Activated T-helper 2 cell treated with anti-CD3 and anti-CD28 coated beads, Interferon-gamma antibody, Interleukin-2, Interleukin-4, amounts not matched to agents 10 μg/mL and 5 μg/mL and 100 μg/mL, durations not matched to agents 14 hours and 24 hours and 36 hours (primary cell): ENCODE measurements at regions not wholly inside any gene's neighbourhood (a gene's known extent, or its start where the extent isn't known, plus 50 kb on each side); places are given as distances from the start of the nearest gene placed in this dataset.

Experiments used
- DNase-seq: peaks from one replicate; pipeline ENCODE4 v3.0.0; 2021; ENCODE audit warnings: low spot score
- H3K27ac Mint-ChIP-seq: one replicate; pipeline ENCODE4 v1.8.0; 2021; ENCODE audit warnings: mixed read lengths
- H3K27me3 Mint-ChIP-seq: one replicate; pipeline ENCODE4 v1.8.0; 2021; ENCODE audit warnings: low read depth, mixed read lengths
- H3K36me3 Mint-ChIP-seq: one replicate; pipeline ENCODE4 v1.8.0; 2021; ENCODE audit warnings: low read depth, mixed read lengths
- H3K4me1 Mint-ChIP-seq: one replicate; pipeline ENCODE4 v1.8.0; 2021; ENCODE audit warnings: low read depth, mixed read lengths
- H3K4me3 Mint-ChIP-seq: one replicate; pipeline ENCODE4 v1.8.0; 2021; ENCODE audit warnings: low read depth, mild to moderate bottlenecking, moderate library complexity, mixed read lengths
- H3K9me3 Mint-ChIP-seq: one replicate; pipeline ENCODE4 v1.8.0; 2021; ENCODE audit warnings: mixed read lengths
- intact Hi-C: fragments of 100-400 bp; cut with micrococcal nuclease; formaldehyde crosslinking; loops from one replicate; pipeline ENCODE4 v1.15.1; 2023

DNA sequence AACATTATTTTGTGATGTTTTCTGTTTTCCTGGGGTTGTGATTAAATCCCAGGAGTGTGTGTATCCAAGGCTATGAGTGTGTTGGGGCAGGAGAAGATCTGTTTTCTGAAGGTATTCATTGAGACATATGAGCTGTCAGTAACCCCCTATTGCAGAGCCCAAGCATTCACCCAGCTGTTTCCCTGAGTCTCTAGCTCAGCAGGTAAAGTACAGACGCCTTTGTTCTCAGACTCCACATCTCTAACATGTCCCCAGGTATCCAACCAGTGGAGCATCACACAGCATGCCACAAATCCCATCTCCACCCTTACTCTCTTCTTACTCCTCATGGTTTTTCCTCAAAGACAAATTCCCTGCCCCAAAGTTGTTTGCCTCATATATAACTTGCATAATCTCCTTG is 213.6 kb downstream of the PCDH20 start:
- no peaks in the 10 kb centered on the region for H3K27me3 Mint-ChIP-seq
- no peak overlapping the region for H3K4me3 Mint-ChIP-seq
- DNase-seq, result no peak
- H3K9me3 Mint-ChIP-seq, result peaks cover 22% of the 10 kb centered on the region
- H3K27ac Mint-ChIP-seq, result no peak overlapping the region
- no peaks in the 10 kb centered on the region for H3K36me3 Mint-ChIP-seq
- intact Hi-C loops, result no loop called here
- H3K4me1 Mint-ChIP-seq, result no peaks in the 10 kb centered on the region

DNA sequence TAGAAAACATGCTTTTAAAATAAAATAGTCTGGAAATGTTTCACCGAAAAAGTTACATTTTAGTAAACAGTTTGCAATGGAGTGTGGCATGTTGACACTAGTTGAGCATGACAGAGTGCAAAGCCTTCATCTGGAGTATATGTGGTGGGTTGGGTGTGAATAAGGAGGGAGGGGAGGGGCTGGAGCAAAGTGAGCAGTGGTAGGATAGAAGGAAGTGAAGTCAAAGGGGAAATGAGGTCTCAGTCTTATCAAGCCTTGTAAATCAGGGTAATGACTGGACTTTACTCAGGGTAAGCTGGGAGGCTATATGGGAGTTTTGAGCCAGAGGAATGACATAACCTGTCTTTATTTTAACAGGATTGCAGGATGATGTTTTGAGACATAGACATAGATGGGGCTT is 222.8 kb downstream of the PCDH20 start:
- H3K9me3 Mint-ChIP-seq, result peaks cover 15% of the 10 kb centered on the region
- no peaks in the 10 kb centered on the region for H3K4me1 Mint-ChIP-seq
- no peaks in the 10 kb centered on the region for H3K27me3 Mint-ChIP-seq
- no peaks in the 10 kb centered on the region for H3K36me3 Mint-ChIP-seq
- intact Hi-C loops, result no loop called here
- no peak overlapping the region for H3K4me3 Mint-ChIP-seq
- H3K27ac Mint-ChIP-seq, result no peak overlapping the region
- DNase-seq, result no peak

DNA sequence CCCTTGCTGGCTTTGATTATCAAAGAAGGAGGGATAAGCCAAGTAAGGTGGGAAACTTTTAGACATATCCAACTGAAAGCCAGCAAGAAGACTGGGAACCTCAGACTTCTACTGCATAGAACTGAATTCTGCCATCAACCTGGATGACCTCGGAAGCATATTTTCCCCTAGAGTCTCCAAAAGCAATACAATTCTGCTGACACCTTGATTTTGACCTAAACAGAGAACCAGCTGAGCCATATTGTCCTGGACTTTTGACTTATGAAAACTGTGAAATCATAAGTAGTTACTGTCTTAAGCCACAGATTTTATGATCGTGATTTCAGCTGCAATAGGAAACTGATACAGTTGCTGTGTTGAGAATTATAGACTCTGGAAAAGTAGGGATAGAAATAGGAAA is 227.6 kb downstream of the PCDH20 start:
- no peak overlapping the region for H3K27ac Mint-ChIP-seq
- H3K9me3 Mint-ChIP-seq, result peaks cover 20% of the 10 kb centered on the region
- H3K4me1 Mint-ChIP-seq, result no peaks in the 10 kb centered on the region
- H3K27me3 Mint-ChIP-seq, result no peaks in the 10 kb centered on the region
- H3K4me3 Mint-ChIP-seq, result no peak overlapping the region
- intact Hi-C loops, result no loop called here
- no peak for DNase-seq
- no peaks in the 10 kb centered on the region for H3K36me3 Mint-ChIP-seq

DNA sequence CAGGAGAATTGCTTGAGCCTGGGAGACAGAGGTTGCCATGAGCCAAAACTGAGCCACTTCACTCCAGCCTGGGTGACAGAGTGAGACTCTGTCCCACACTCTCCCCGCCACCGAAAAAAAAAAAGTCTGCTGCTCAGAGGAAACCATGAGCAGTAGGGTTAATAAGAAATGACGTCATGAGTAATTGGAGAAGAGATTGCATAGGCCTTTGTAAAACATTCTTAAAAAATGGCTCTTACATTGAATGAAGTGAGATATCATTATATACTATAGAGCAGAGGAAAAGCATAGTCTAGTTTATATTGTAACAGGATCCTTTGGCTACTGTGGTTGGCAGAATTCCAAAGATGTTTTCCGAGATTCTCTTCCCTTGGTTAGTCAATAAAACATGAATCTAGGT is 228.2 kb downstream of the PCDH20 start:
- Mint-ChIP-seq H3K9me3 (peaks cover 15% of the 10 kb centered on the region), H3K4me3 (no peak overlapping the region), H3K27ac (no peak overlapping the region), H3K27me3 (no peaks in the 10 kb centered on the region), H3K4me1 (no peaks in the 10 kb centered on the region), H3K36me3 (no peaks in the 10 kb centered on the region)
- DNase-seq, result no peak
- intact Hi-C loops, result no loop called here

DNA sequence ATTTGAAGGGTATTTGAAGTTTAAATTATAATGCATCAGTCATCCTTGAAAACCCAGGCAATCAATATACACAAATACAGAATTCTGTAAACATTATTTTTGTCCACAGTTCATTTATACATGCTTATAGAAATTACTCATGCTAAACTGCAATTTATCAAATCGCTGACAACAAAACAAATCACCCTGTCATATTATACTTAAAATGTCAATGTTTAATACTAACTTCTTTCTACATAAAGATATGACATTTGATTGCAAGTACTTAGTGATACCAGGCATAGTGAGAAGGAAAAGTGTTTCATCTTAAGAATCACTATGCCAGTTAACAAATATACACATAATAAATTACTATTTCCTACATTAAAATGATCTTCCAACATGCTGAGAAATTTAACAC is 232.0 kb downstream of the PCDH20 start:
- Mint-ChIP-seq H3K27me3 (no peaks in the 10 kb centered on the region), H3K4me1 (no peaks in the 10 kb centered on the region), H3K36me3 (no peaks in the 10 kb centered on the region), H3K4me3 (no peak overlapping the region), H3K9me3 (peaks cover 30% of the 10 kb centered on the region), H3K27ac (no peak overlapping the region)
- intact Hi-C loops, result no loop called here
- no peak for DNase-seq

DNA sequence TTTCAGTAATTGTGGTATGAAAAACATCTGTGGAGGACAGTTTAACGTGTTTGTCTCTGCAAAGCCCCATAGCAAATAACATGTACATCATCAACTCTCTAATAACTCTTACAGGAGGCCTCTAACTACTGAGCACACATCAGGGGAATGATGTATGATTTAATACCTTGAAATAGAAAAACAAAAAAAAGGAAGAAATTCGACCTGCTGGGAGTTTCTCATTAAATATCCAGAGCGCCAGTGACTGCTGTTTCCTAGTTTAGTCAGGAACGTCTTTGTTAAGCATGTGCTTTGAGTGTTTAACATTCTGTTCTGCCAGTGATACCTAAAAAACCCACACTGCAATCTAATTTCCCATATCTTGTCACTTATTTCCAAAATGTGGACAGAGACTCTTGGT is 235.4 kb downstream of the PCDH20 start:
- Mint-ChIP-seq H3K36me3 (no peaks in the 10 kb centered on the region), H3K4me1 (no peaks in the 10 kb centered on the region), H3K9me3 (peaks cover 20% of the 10 kb centered on the region), H3K4me3 (no peak overlapping the region), H3K27ac (no peak overlapping the region), H3K27me3 (no peaks in the 10 kb centered on the region)
- intact Hi-C loops, result no loop called here
- no peak for DNase-seq

DNA sequence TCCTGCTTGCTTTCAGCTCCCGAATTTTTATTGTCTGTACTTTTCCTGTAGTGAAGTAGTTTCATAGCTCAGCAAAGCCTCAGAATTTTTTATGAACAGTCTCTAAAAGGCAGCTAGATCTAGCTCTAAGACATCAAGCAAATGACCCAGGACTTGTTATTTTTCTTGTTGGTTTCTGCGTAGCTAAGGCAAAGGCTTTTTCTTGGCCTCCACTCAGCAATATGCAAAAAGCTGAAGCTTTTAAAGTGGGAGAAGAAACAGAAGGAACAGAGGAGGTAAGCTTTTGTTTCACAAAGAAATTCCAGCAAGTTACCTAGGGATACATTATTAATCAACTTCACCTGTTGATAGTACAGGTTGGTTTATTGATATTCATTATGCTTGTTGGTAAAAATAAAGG is 235.9 kb downstream of the PCDH20 start:
- no peaks in the 10 kb centered on the region for H3K36me3 Mint-ChIP-seq
- H3K27ac Mint-ChIP-seq, result no peak overlapping the region
- no peaks in the 10 kb centered on the region for H3K27me3 Mint-ChIP-seq
- H3K4me3 Mint-ChIP-seq, result no peak overlapping the region
- no peak for DNase-seq
- intact Hi-C loops, result no loop called here
- peaks cover 23% of the 10 kb centered on the region for H3K9me3 Mint-ChIP-seq
- no peaks in the 10 kb centered on the region for H3K4me1 Mint-ChIP-seq

DNA sequence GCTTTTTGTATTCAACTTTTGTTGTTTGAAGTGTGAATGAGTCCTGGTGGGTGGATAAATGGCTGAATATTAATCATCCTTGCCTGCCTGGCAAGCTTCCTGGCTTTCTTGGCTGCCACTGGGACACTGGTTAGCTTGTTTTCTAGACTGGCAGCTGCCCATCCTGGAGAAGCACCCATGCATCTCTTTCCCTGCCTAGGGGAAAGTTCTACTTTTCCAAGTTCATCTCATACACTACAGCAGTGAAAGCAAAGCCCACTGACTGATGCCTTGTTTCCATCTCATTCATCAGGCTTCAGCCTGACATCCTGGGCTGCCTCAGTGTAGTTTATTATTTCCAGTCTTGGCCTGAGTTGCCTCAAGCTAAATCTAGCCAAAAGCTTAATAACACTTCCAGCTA is 244.8 kb downstream of the PCDH20 start:
- Mint-ChIP-seq H3K4me1 (no peaks in the 10 kb centered on the region), H3K36me3 (no peaks in the 10 kb centered on the region), H3K9me3 (peaks cover 11% of the 10 kb centered on the region), H3K27ac (no peak overlapping the region), H3K4me3 (no peak overlapping the region), H3K27me3 (no peaks in the 10 kb centered on the region)
- intact Hi-C loops, result no loop called here
- no peak for DNase-seq

DNA sequence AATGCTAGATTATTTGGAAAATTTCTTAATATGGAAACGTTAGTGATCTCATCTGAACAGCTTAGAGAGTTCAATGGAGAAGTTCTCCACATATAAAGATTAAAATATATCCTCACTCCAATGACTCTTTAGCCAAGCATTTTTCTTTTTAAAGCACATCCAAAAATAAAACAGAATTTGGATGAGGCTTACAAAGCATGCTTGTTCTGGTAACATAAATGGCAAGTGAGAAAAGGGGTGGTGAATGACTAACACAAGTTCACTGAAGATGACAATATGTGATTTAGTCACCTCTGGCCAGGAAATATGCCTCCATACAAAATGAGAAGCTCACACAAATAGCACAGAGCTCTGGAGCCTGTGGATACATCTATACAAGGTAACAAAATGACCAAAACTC is 253.0 kb downstream of the PCDH20 start:
- H3K4me1 Mint-ChIP-seq, result no peaks in the 10 kb centered on the region
- no peak overlapping the region for H3K27ac Mint-ChIP-seq
- DNase-seq, result no peak
- no peaks in the 10 kb centered on the region for H3K27me3 Mint-ChIP-seq
- no peak overlapping the region for H3K4me3 Mint-ChIP-seq
- H3K36me3 Mint-ChIP-seq, result no peaks in the 10 kb centered on the region
- peaks cover 16% of the 10 kb centered on the region for H3K9me3 Mint-ChIP-seq
- intact Hi-C loops, result no loop called here

DNA sequence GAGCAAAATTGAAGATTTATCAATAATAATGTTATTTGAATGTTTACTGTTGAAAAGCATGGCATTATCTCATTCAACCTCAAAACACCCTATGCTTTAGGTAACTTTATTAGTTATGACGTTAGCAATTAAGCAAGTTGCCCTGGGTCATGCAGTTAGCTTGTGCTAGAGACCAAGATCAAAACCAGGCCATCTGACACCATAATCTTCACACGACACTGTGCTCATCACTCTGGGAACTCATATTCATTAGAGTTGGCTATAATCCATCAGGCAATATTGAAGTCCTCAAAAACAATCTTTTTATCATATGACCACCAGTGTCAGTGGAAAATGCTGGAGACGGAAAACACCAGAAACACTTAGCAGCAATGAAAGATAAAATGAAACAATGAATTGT is 253.5 kb downstream of the PCDH20 start:
- intact Hi-C loops, result no loop called here
- no peak overlapping the region for H3K4me3 Mint-ChIP-seq
- no peaks in the 10 kb centered on the region for H3K27me3 Mint-ChIP-seq
- DNase-seq, result no peak
- H3K36me3 Mint-ChIP-seq, result no peaks in the 10 kb centered on the region
- no peak overlapping the region for H3K27ac Mint-ChIP-seq
- H3K4me1 Mint-ChIP-seq, result no peaks in the 10 kb centered on the region
- peaks cover 20% of the 10 kb centered on the region for H3K9me3 Mint-ChIP-seq

DNA sequence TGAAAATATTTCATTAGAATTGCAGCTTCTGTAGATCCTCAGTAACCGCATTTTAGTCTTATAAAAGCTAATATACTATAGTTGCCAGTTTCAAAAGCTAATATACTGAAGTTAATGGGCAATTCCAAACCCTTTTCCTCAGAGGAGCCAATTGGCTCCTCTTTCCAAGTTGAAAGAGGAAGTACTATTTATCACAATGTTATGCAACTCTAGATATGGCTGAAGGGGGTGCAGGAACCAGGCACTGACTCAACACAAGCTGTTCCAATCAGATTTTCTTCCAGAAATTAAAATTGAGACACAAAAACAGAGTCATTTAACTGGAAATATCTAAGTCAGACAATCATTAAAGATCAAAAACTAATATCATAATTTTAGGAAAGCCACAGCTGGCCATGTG is 258.9 kb downstream of the PCDH20 start:
- Mint-ChIP-seq H3K4me1 (no peaks in the 10 kb centered on the region), H3K27ac (no peak overlapping the region), H3K36me3 (no peaks in the 10 kb centered on the region), H3K4me3 (no peak overlapping the region), H3K9me3 (peaks cover 26% of the 10 kb centered on the region), H3K27me3 (no peaks in the 10 kb centered on the region)
- intact Hi-C loops, result no loop called here
- DNase-seq, result no peak

DNA sequence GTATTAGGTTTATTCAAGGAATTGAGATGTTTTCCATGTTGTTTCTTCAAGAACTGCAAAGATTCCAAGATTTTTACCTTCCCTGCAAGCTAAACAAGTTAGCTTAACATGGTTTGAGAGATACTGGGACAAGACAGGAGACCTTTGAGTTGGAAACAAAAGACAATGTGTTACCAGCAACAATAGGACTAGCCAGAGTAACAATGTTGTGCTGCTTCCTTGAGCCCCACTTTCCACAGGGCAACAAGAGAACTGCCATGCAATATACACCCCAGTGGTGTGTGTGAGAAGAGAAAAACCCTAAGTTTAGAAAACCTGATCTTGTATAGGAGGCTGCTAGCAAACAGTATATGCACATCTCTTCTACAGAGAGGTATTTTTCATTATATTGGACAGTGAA is 264.6 kb downstream of the PCDH20 start:
- Mint-ChIP-seq H3K27ac (no peak overlapping the region), H3K36me3 (no peaks in the 10 kb centered on the region), H3K4me3 (no peak overlapping the region), H3K27me3 (no peaks in the 10 kb centered on the region), H3K4me1 (no peaks in the 10 kb centered on the region), H3K9me3 (peaks cover 18% of the 10 kb centered on the region)
- intact Hi-C loops, result no loop called here
- DNase-seq, result no peak

DNA sequence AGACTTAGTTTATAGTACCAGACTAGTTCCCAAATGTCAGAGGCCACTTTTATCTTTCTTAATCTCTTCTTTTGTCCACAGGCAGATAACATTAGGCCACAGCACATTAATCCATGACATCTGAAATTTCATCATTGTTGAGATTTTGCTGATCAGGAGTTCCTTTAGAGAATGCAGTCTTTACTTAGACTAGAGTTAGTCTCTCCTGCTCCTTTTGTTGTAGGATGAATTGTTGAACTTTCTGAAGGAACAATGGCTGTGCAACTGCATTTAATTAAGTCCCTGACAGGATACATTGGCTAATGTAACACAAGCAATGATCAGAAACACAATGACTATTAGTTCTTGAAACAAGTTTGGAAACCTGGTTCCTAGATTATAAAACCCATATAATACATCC is 266.3 kb downstream of the PCDH20 start:
- intact Hi-C loops, result no loop called here
- H3K27me3 Mint-ChIP-seq, result no peaks in the 10 kb centered on the region
- no peak for DNase-seq
- no peaks in the 10 kb centered on the region for H3K4me1 Mint-ChIP-seq
- H3K4me3 Mint-ChIP-seq, result no peak overlapping the region
- peaks cover 22% of the 10 kb centered on the region for H3K9me3 Mint-ChIP-seq
- H3K27ac Mint-ChIP-seq, result no peak overlapping the region
- no peaks in the 10 kb centered on the region for H3K36me3 Mint-ChIP-seq

DNA sequence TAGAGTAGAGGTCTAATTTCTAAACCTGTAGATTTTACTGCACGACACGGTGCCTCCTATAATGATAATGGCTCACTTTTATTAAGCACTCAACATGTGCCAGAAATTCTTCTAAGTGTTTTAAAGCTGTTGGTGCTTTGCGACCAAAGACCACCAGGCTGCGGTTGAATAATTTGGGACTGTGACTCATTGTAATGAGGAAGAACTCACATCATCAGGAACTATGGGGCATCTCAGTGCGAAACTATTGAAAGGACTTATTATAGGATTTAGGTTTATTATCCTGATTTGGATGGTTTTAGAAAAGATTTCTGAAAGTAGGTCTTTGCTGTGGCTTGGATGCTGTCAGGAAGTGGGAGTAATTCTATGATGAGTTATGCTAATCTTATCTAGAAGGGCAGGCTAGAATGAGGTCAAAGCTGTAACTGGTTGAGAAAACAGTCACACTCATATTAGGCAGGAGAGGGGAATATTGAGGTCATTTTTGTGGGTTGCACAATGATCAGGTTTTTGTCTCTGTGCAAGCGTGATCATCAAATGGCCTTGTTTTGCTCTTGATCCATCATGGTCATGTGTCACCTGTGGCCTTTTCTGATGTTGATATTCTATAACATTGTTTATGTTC is 266.8 kb downstream of the PCDH20 start:
- Mint-ChIP-seq H3K27ac (no peak overlapping the region), H3K4me3 (no peak overlapping the region), H3K27me3 (no peaks in the 10 kb centered on the region), H3K9me3 (peaks cover 23% of the 10 kb centered on the region), H3K4me1 (no peaks in the 10 kb centered on the region), H3K36me3 (no peaks in the 10 kb centered on the region)
- no peak for DNase-seq
- intact Hi-C loops, result no loop called here
